Motor neuron (in vitro differentiated cells): ENCODE measurements at regions not wholly inside any gene's neighbourhood (a gene's known extent, or its start where the extent isn't known, plus 50 kb on each side); places are given as distances from the start of the nearest gene placed in this dataset.
"Not testable (repeated sequence)": the region's sequence is repeated elsewhere in the genome, so short reads cannot be mapped to it uniquely, and the experiment has no call there.

ENCODE experiments used
- ATAC-seq, 8 experiments: fragments of 200-7000 bp; cut with Tn5 transposase; replicated peaks in 6 of 8; 2 replicates each; pipeline ENCODE4 v1.8.0; 2021; ENCODE audit warnings: mild to moderate bottlenecking in 8 of 8, moderate library complexity in 8 of 8
- H3K27ac ChIP-seq, 2 donors: fragments of 250-450 bp; sonication (Bioruptor Pico); 2 replicates each; pipeline ENCODE4 v1.9.0; 2021; ENCODE audit warnings: antibody characterized with exemption in 2 of 2, mild to moderate bottlenecking in 2 of 2, moderate library complexity in 1 of 2
- H3K4me1 ChIP-seq, 2 donors: fragments of 250-450 bp; sonication (Bioruptor Pico); replicated peaks in 1 of 2; 2 replicates each; pipeline ENCODE4 v1.6.1; 2021; ENCODE audit warnings: antibody characterized with exemption in 2 of 2, mild to moderate bottlenecking in 2 of 2, moderate library complexity in 1 of 2
- H3K4me3 ChIP-seq, 5 donors: fragments of 250-450 bp; sonication (Bioruptor Pico); 2 replicates each; pipeline ENCODE4 v1.9.0; 2021; ENCODE audit warnings: antibody characterized with exemption in 5 of 5, mild to moderate bottlenecking in 5 of 5, moderate library complexity in 4 of 5
- WGBS, 10 experiments: fragments of 450-650 bp; shearing (Covaris generic); methylation state at CpG; one replicate each; pipeline ENCODE4 v1.0.0; 2022; 5-methylcytosine and 5-hydroxymethylcytosine counted together
- in situ Hi-C, 9 experiments: fragments of 400-800 bp; cut with MboI; loops; one replicate each; pipeline ENCODE4 v1.15.0; 2021; ENCODE audit warnings: low sequenced_read_pairs in 9 of 9, low pct_unique_long_range_greater_than_20kb in 2 of 9; ENCODE audit not compliant: unreplicated experiment in 9 of 9

- 6 to 71% (median 53%) methylated on average over 3 to 5 of the region's 5 CpGs; no CpG with 5 or more reads in 1 of the 10 experiments for WGBS, 10 experiments
- ATAC-seq, result no peak
- Histone ChIP-seq H3K27ac (no peak overlapping the region), H3K4me1 (peaks cover 37 to 50% of the 10 kb centered on the region in 2 donors), H3K4me3 (no peak overlapping the region)
- in situ Hi-C loops, result no loop called here
These were observed 186.6 kb downstream of the TM9SF2 start for GRCh38 chr13:99687723-99688397.

- in situ Hi-C loops, result no loop called here
- no peak overlapping the region for H3K4me3 ChIP-seq
- WGBS, 10 experiments, result 14 to 86% (median 49%) methylated on average over 1 to 6 of the region's 6 CpGs; no CpG with 5 or more reads in 1 of the 10 experiments
- H3K4me1 ChIP-seq, result peaks cover 37 to 50% of the 10 kb centered on the region in 2 donors
- no peak for ATAC-seq
- H3K27ac ChIP-seq, result no peak overlapping the region
These were observed 185.7 kb downstream of the TM9SF2 start for GRCh38 chr13:99686944-99687411.

GRCh38 chr13:99686157-99686572, 184.9 kb downstream of the TM9SF2 start:
- ATAC-seq, result peak in 6 of 8 experiments; percentile 78 to 87 (median 84)
- H3K27ac ChIP-seq, result no peak overlapping the region
- H3K4me3 ChIP-seq, result no peak overlapping the region
- in situ Hi-C loops, result no loop called here
- peaks cover 29 to 42% of the 10 kb centered on the region in 2 donors for H3K4me1 ChIP-seq
- WGBS, 10 experiments, result 0 to 80% (median 19%) methylated on average over 1 to 5 of the region's 5 CpGs; no CpG with 5 or more reads in 3 of the 10 experiments

- Histone ChIP-seq H3K27ac (no peak overlapping the region), H3K4me3 (no peak overlapping the region), H3K4me1 (peaks cover 5 to 8% of the 10 kb centered on the region in 2 donors)
- ATAC-seq, result no peak
- in situ Hi-C loops, result no loop called here
- WGBS, 10 experiments, result 57 to 100% (median 86%) methylated on average over 1 to 6 of the region's 7 CpGs; no CpG with 5 or more reads in 2 of the 10 experiments
These were observed 180.4 kb downstream of the TM9SF2 start for GRCh38 chr13:99681695-99682094.

GRCh38 chr13:99677116-99677951, 176.1 kb downstream of the TM9SF2 start:
- 5 to 89% (median 66%) methylated on average over 3 to 8 of the region's 8 CpGs for WGBS, 10 experiments
- in situ Hi-C loops, result no loop called here
- Histone ChIP-seq H3K27ac (no peak overlapping the region), H3K4me1 (no peaks in the 10 kb centered on the region), H3K4me3 (no peak overlapping the region)
- no peak for ATAC-seq

GRCh38 chr13:99671746-99672145, 170.5 kb downstream of the TM9SF2 start:
- in situ Hi-C loops, result loop anchor here in 8 of 9 experiments (25.0 kb wide), 6 partner anchors 241 to 1466 kb away; partner anchors contain the start of gene ZIC2 (in 1 of the 8)
- H3K4me3 ChIP-seq, result no peak overlapping the region
- ATAC-seq, result no peak
- WGBS, 10 experiments, result 54 to 100% (median 100%) methylated on average over 1 to 3 of the region's 4 CpGs; no CpG with 5 or more reads in 2 of the 10 experiments
- no peaks in the 10 kb centered on the region for H3K4me1 ChIP-seq
- no peak overlapping the region for H3K27ac ChIP-seq

- in situ Hi-C loops, result loop anchor here in 8 of 9 experiments (25.0 kb wide), 6 partner anchors 243 to 1468 kb away; partner anchors contain the start of gene ZIC2 (in 1 of the 8)
- WGBS, 10 experiments, result 30 to 100% (median 87%) methylated on average over 1 to 4 of the region's 8 CpGs; no CpG with 5 or more reads in 5 of the 10 experiments
- H3K4me1 ChIP-seq, H3K27ac ChIP-seq, H3K4me3 ChIP-seq, ATAC-seq: not testable (repeated sequence)
These were observed 167.8 kb downstream of the TM9SF2 start for GRCh38 chr13:99669096-99669495.

GRCh38 chr13:99666146-99666805, 165.0 kb downstream of the TM9SF2 start:
- 60 to 100% (median 90%) methylated on average over 1 to 3 of the region's 8 CpGs; no CpG with 5 or more reads in 2 of the 10 experiments for WGBS, 10 experiments
- in situ Hi-C loops, result loop anchor here in 8 of 9 experiments (25.0 kb wide), 6 partner anchors 246 to 1471 kb away; partner anchors contain the start of gene ZIC2 (in 1 of the 8)
- no peak overlapping the region for H3K4me3 ChIP-seq
- H3K4me1 ChIP-seq, result no peaks in the 10 kb centered on the region
- no peak for ATAC-seq
- no peak overlapping the region for H3K27ac ChIP-seq

GRCh38 chr13:99665711-99666110, 164.4 kb downstream of the TM9SF2 start:
- Histone ChIP-seq H3K27ac (no peak overlapping the region), H3K4me3 (no peak overlapping the region), H3K4me1 (peaks cover 0 to under 1% of the 10 kb centered on the region in 2 donors)
- WGBS, 10 experiments, result 60 to 98% (median 88%) methylated on average over 1 to 9 of the region's 9 CpGs
- in situ Hi-C loops, result loop anchor here in 8 of 9 experiments (25.0 kb wide), 6 partner anchors 247 to 1472 kb away; partner anchors contain the start of gene ZIC2 (in 1 of the 8)
- no peak for ATAC-seq

- no peak overlapping the region for H3K27ac ChIP-seq
- WGBS, 10 experiments, result 8 to 91% (median 29%) methylated on average over 1 to 2 of the region's 2 CpGs; no CpG with 5 or more reads in 3 of the 10 experiments
- no peak overlapping the region for H3K4me3 ChIP-seq
- no peak for ATAC-seq
- in situ Hi-C loops, result loop anchor here in 8 of 9 experiments (25.0 kb wide), 6 partner anchors 248 to 1473 kb away; partner anchors contain the start of gene ZIC2 (in 1 of the 8)
- H3K4me1 ChIP-seq, result peaks cover 14 to 16% of the 10 kb centered on the region in 2 donors
These were observed 162.6 kb downstream of the TM9SF2 start for GRCh38 chr13:99663908-99664307.

GRCh38 chr13:99663185-99663825, 162.0 kb downstream of the TM9SF2 start:
- no peak for ATAC-seq
- in situ Hi-C loops, result loop anchor here in 8 of 9 experiments (25.0 kb wide), 6 partner anchors 249 to 1474 kb away; partner anchors contain the start of gene ZIC2 (in 1 of the 8)
- H3K4me1 ChIP-seq, result peaks cover 16 to 19% of the 10 kb centered on the region in 2 donors
- no peak overlapping the region for H3K4me3 ChIP-seq
- WGBS, 10 experiments, result 33 to 100% (median 79%) methylated on average over 1 to 7 of the region's 10 CpGs
- no peak overlapping the region for H3K27ac ChIP-seq

- H3K4me3 ChIP-seq, result no peak overlapping the region
- no peak overlapping the region for H3K27ac ChIP-seq
- no peak for ATAC-seq
- WGBS, 10 experiments, result 0 to 100% (median 61%) methylated on average over 1 to 3 of the region's 3 CpGs; no CpG with 5 or more reads in 2 of the 10 experiments
- peaks cover 19 to 20% of the 10 kb centered on the region in 2 donors for H3K4me1 ChIP-seq
- in situ Hi-C loops, result loop anchor here in 8 of 9 experiments (25.0 kb wide), 6 partner anchors 250 to 1475 kb away; partner anchors contain the start of gene ZIC2 (in 1 of the 8)
These were observed 161.4 kb downstream of the TM9SF2 start for GRCh38 chr13:99662678-99663077.
